Smooth muscle cell (in vitro differentiated cells): ENCODE measurements at regions not wholly inside any gene's neighbourhood (a gene's known extent, or its start where the extent isn't known, plus 50 kb on each side); places are given as distances from the start of the nearest gene placed in this dataset.

Experiments
- DNase-seq: peaks from one replicate; lab custom pipeline; 2025; ENCODE audit not compliant: unreplicated experiment; lab: John Stamatoyannopoulos, UW
- H2AFZ ChIP-seq: fragments of 200-600 bp; sonication (generic); 2 replicates; pipeline ENCODE4 v1.6.0; 2016; ENCODE audit warnings: antibody characterized with exemption, low read depth, mild to moderate bottlenecking
- H3F3A ChIP-seq: fragments of 200-600 bp; sonication (generic); 2 replicates; pipeline ENCODE4 v1.6.0; 2017; ENCODE audit warnings: antibody characterized with exemption, low read depth
- H3K27ac ChIP-seq: fragments of 200-600 bp; sonication (generic); 2 replicates; pipeline ENCODE4 v1.5.1; 2016; ENCODE audit warnings: low read depth, mild to moderate bottlenecking
- H3K27me3 ChIP-seq: fragments of 200-600 bp; sonication (generic); 2 replicates; pipeline ENCODE4 v1.6.1; 2016; ENCODE audit warnings: low read depth, mild to moderate bottlenecking
- H3K36me3 ChIP-seq: fragments of 200-600 bp; sonication (generic); 2 replicates; pipeline ENCODE4 v1.5.1; 2016; ENCODE audit warnings: low read depth
- H3K4me1 ChIP-seq: fragments of 200-600 bp; sonication (generic); 2 replicates; pipeline ENCODE4 v1.5.1; 2016; ENCODE audit warnings: low read depth
- H3K4me2 ChIP-seq: fragments of 200-600 bp; sonication (generic); 2 replicates; pipeline ENCODE4 v1.6.0; 2016; ENCODE audit warnings: mild to moderate bottlenecking
- H3K4me3 ChIP-seq: fragments of 200-600 bp; sonication (generic); 2 replicates; pipeline ENCODE4 v1.5.1; 2016; ENCODE audit warnings: mild to moderate bottlenecking
- H3K79me2 ChIP-seq: fragments of 200-600 bp; sonication (generic); 2 replicates; pipeline ENCODE4 v1.6.0; 2016; ENCODE audit warnings: low read depth, mild to moderate bottlenecking
- H3K9ac ChIP-seq: fragments of 200-600 bp; sonication (generic); 2 replicates; pipeline ENCODE4 v1.6.0; 2016; ENCODE audit warnings: low read depth
- H3K9me3 ChIP-seq: fragments of 200-600 bp; sonication (generic); replicated peaks from 2 replicates; pipeline ENCODE4 v1.5.1; 2016; ENCODE audit warnings: low read depth
- H4K20me1 ChIP-seq: fragments of 200-600 bp; sonication (generic); 2 replicates; pipeline ENCODE4 v1.6.0; 2016; ENCODE audit warnings: low read depth
- WGBS: methylation state at CpG from one replicate; pipeline ENCODE4 v1.1.7; 2016; ENCODE audit warnings: low lambda C conversion rate; 5-methylcytosine and 5-hydroxymethylcytosine counted together
- TF ChIP-seq, protein P1 (sequence below): fragments of 200-600 bp; sonication (generic); IDR thresholded peaks from 2 replicates; pipeline ENCODE4 v1.5.1; 2017; ENCODE audit warnings: borderline replicate concordance, mild to moderate bottlenecking, antibody characterized with exemption; ENCODE audit not compliant: insufficient read depth, poor library complexity, severe bottlenecking

GRCh38 chr12:19694627-19695026, 255.3 kb downstream of the AEBP2 start:
- Histone ChIP-seq H3K36me3 (no peaks in the 10 kb centered on the region), H3K9ac (no peak overlapping the region), H3K27me3 (no peaks in the 10 kb centered on the region), H3K79me2 (no peaks in the 10 kb centered on the region), H3K9me3 (no peaks in the 10 kb centered on the region), H3K27ac (peak overlapping the region; percentile 77), H3K4me3 (no peak overlapping the region), H3K4me2 (peak overlapping the region; percentile 64), H4K20me1 (no peaks in the 10 kb centered on the region), H2AFZ (peak overlapping the region; percentile 56), H3K4me1 (peaks cover 13% of the 10 kb centered on the region), H3F3A (no peaks in the 10 kb centered on the region)
- TF ChIP-seq, protein P1, sequence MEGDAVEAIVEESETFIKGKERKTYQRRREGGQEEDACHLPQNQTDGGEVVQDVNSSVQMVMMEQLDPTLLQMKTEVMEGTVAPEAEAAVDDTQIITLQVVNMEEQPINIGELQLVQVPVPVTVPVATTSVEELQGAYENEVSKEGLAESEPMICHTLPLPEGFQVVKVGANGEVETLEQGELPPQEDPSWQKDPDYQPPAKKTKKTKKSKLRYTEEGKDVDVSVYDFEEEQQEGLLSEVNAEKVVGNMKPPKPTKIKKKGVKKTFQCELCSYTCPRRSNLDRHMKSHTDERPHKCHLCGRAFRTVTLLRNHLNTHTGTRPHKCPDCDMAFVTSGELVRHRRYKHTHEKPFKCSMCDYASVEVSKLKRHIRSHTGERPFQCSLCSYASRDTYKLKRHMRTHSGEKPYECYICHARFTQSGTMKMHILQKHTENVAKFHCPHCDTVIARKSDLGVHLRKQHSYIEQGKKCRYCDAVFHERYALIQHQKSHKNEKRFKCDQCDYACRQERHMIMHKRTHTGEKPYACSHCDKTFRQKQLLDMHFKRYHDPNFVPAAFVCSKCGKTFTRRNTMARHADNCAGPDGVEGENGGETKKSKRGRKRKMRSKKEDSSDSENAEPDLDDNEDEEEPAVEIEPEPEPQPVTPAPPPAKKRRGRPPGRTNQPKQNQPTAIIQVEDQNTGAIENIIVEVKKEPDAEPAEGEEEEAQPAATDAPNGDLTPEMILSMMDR: no peak
- no peak for DNase-seq
- 57% methylated on average over 3 of the region's 3 CpGs for WGBS

- peak overlapping the region; percentile 77 for H3K27ac ChIP-seq
- no peaks in the 10 kb centered on the region for H3K36me3 ChIP-seq
- H2AFZ ChIP-seq: peak overlapping the region; percentile 43
- H3K27me3 ChIP-seq: no peaks in the 10 kb centered on the region
- 69% methylated on average over 3 of the region's 3 CpGs for WGBS
- peak overlapping the region; percentile 64 for H3K4me2 ChIP-seq
- H3F3A ChIP-seq: no peaks in the 10 kb centered on the region
- peaks cover 13% of the 10 kb centered on the region for H3K4me1 ChIP-seq
- H3K4me3 ChIP-seq: no peak overlapping the region
- DNase-seq: no peak
- H3K79me2 ChIP-seq: no peaks in the 10 kb centered on the region
- TF ChIP-seq, protein P1: no peak
- no peak overlapping the region for H3K9ac ChIP-seq
- no peaks in the 10 kb centered on the region for H3K9me3 ChIP-seq
- H4K20me1 ChIP-seq: no peaks in the 10 kb centered on the region
Observed at GRCh38 chr12:19695244-19696098, 256.2 kb downstream of the AEBP2 start.

DNA sequence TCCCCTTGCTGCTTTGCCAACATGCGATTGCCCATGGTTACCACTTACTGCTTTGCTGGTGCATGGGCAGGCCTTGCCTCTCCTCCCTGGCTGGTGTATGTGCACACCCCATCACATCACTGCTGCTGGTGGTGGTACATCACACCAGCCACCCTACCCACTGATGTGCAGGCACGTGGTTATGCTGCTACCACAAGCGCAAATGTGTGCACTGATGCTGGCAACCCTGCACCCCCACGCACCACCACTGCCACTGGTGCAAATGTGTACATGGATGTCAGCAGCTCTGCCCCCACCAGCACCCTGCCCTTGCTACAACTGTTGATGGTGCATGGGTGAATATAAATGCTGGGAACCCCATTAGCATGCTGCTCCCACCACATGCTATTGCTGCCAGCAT, 261.7 kb downstream of the AEBP2 start:
- H3K79me2 ChIP-seq: no peaks in the 10 kb centered on the region
- no peaks in the 10 kb centered on the region for H3K4me1 ChIP-seq
- no peaks in the 10 kb centered on the region for H4K20me1 ChIP-seq
- peaks cover 3% of the 10 kb centered on the region for H3K36me3 ChIP-seq
- no peaks in the 10 kb centered on the region for H3F3A ChIP-seq
- H3K27ac ChIP-seq: no peak overlapping the region
- no peak overlapping the region for H2AFZ ChIP-seq
- H3K27me3 ChIP-seq: no peaks in the 10 kb centered on the region
- TF ChIP-seq, protein P1: no peak
- no peak overlapping the region for H3K4me3 ChIP-seq
- 100% methylated on average over 4 of the region's 4 CpGs for WGBS
- no peak overlapping the region for H3K9ac ChIP-seq
- H3K9me3 ChIP-seq: no peaks in the 10 kb centered on the region
- DNase-seq: no peak
- no peak overlapping the region for H3K4me2 ChIP-seq

DNA sequence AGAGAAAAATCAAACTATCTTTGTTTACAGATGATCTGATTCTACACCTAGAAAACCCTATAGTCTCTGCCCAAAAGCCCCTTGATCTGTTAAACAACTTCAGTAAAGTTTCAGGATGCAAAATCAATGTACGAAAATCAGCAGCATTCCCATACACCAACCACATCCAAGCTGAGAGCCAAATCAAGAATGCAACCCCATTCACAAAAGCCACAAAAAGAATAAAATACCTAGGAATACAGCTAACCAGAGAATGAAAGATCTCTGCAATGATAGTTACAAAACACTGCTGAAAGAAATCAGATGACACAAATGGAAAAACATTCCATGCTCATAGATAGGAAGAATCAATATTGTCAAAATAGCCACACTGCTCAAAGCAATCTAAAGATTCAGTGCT, 265.7 kb downstream of the AEBP2 start:
- Histone ChIP-seq H4K20me1 (no peaks in the 10 kb centered on the region), H3K9ac (no peak overlapping the region), H3K9me3 (no peaks in the 10 kb centered on the region), H2AFZ (no peak overlapping the region), H3K4me3 (no peak overlapping the region), H3K79me2 (no peaks in the 10 kb centered on the region), H3K4me1 (no peaks in the 10 kb centered on the region), H3K4me2 (no peak overlapping the region), H3K36me3 (peaks cover 3% of the 10 kb centered on the region), H3K27ac (no peak overlapping the region), H3K27me3 (no peaks in the 10 kb centered on the region), H3F3A (no peaks in the 10 kb centered on the region)
- no peak for DNase-seq
- TF ChIP-seq, protein P1: no peak
- 97% methylated on average over 1 of the region's 1 CpG for WGBS
